ENCODE measurements at regions not wholly inside any gene's neighbourhood (a gene's known extent, or its start where the extent isn't known, plus 50 kb on each side); places are given as distances from the start of the nearest gene placed in this dataset.

GRCh38 chr21:38733972-38734546 is 71.7 kb upstream of the ETS2 start:
- ATAC-seq, result peak; percentile 72 to 81
- peak overlapping the region; percentile 88 for H3K4me3 Mint-ChIP-seq
- H3K4me1 Mint-ChIP-seq (ENCODE audit: low read depth in 2 of 2), result peaks cover 5 to 8% of the 10 kb centered on the region in 2 donors
- no peak overlapping the region for H3K27ac Mint-ChIP-seq
- H3K9me3 Mint-ChIP-seq, result no peaks in the 10 kb centered on the region
- DNase-seq (ENCODE audit: low spot score), result peak; percentile 81
- H3K27me3 Mint-ChIP-seq, result peaks cover 29 to 36% of the 10 kb centered on the region in 2 donors
- H3K36me3 Mint-ChIP-seq, result no peaks in the 10 kb centered on the region

GRCh38 chr21:38734646-38735365 is 70.9 kb upstream of the ETS2 start:
- Mint-ChIP-seq H3K4me1 (ENCODE audit: low read depth in 2 of 2) (peaks cover 5 to 8% of the 10 kb centered on the region in 2 donors), H3K36me3 (no peaks in the 10 kb centered on the region), H3K9me3 (no peaks in the 10 kb centered on the region), H3K27ac (peak overlapping the region in 1 of 2 donors; percentile 15), H3K27me3 (peaks cover 26 to 34% of the 10 kb centered on the region in 2 donors), H3K4me3 (peak overlapping the region; percentile 88)
- DNase-seq (ENCODE audit: low spot score) (no peak), ATAC-seq (no peak)

DNA sequence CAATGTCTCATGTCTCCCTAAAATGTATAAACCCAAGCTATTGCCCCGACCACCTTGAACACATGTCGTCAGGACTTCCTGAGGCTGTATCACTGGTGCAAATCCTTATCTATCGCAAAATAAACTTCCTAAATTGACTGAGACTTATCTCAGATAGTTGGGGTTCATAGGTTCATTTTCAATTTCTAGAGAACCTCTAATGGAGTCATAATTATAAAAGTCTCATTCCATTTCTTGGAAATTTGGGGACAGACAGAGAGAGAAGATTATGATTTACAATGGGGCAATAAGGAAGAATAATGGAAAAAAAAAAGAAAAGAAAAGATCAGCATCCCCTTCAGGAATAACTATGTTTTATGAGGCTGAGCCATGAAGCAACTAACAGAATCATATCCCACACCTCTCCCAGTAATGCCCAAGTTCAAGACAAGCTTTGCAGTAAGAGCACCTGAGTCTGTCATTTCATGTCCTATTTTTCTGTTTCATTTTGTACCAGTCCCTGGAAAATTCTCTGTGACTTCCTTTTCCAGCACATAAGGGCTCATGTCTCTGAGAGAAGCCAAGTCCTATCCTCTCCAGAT is 70.0 kb upstream of the ETS2 start:
- no peak for DNase-seq (ENCODE audit: low spot score)
- Mint-ChIP-seq H3K9me3 (no peaks in the 10 kb centered on the region), H3K4me3 (no peak overlapping the region), H3K27ac (peak overlapping the region in 1 of 2 donors; percentile 15), H3K4me1 (ENCODE audit: low read depth in 2 of 2) (peaks cover 9 to 11% of the 10 kb centered on the region in 2 donors), H3K27me3 (peaks cover 24 to 29% of the 10 kb centered on the region in 2 donors), H3K36me3 (no peaks in the 10 kb centered on the region)
- ATAC-seq, result no peak

GRCh38 chr21:38740090-38740489 is 65.6 kb upstream of the ETS2 start:
- ATAC-seq (no peak), DNase-seq (ENCODE audit: low spot score) (no peak)
- H3K27me3 Mint-ChIP-seq, result peaks cover 23 to 24% of the 10 kb centered on the region in 2 donors
- no peaks in the 10 kb centered on the region for H3K36me3 Mint-ChIP-seq
- no peaks in the 10 kb centered on the region for H3K9me3 Mint-ChIP-seq
- H3K27ac Mint-ChIP-seq, result no peak overlapping the region
- no peak overlapping the region for H3K4me3 Mint-ChIP-seq
- H3K4me1 Mint-ChIP-seq (ENCODE audit: low read depth in 2 of 2), result peaks cover 3 to 10% of the 10 kb centered on the region in 2 donors

GRCh38 chr21:38741092-38741949 is 64.4 kb upstream of the ETS2 start:
- peaks cover 12 to 13% of the 10 kb centered on the region in 2 donors for H3K27me3 Mint-ChIP-seq
- H3K4me3 Mint-ChIP-seq, result no peak overlapping the region
- ATAC-seq (peak in 1 of 2 donors; percentile 41), DNase-seq (ENCODE audit: low spot score) (no peak)
- peaks cover 3 to 10% of the 10 kb centered on the region in 2 donors for H3K4me1 Mint-ChIP-seq (ENCODE audit: low read depth in 2 of 2)
- peak overlapping the region in 1 of 2 donors; percentile 42 for H3K27ac Mint-ChIP-seq
- H3K36me3 Mint-ChIP-seq, result no peaks in the 10 kb centered on the region
- H3K9me3 Mint-ChIP-seq, result no peaks in the 10 kb centered on the region

- Mint-ChIP-seq H3K9me3 (no peaks in the 10 kb centered on the region), H3K27ac (peak overlapping the region in 1 of 2 donors; percentile 42), H3K4me3 (no peak overlapping the region), H3K4me1 (ENCODE audit: low read depth in 2 of 2) (peaks cover 3 to 10% of the 10 kb centered on the region in 2 donors), H3K36me3 (no peaks in the 10 kb centered on the region), H3K27me3 (peaks cover 8 to 13% of the 10 kb centered on the region in 2 donors)
- no peak for ATAC-seq
- no peak for DNase-seq (ENCODE audit: low spot score)
Observed at GRCh38 chr21:38741950-38742256, 63.8 kb upstream of the ETS2 start.

- Mint-ChIP-seq H3K9me3 (no peaks in the 10 kb centered on the region), H3K4me3 (no peak overlapping the region), H3K27ac (no peak overlapping the region), H3K27me3 (peaks cover 8 to 11% of the 10 kb centered on the region in 2 donors), H3K36me3 (no peaks in the 10 kb centered on the region), H3K4me1 (ENCODE audit: low read depth in 2 of 2) (peaks cover 3 to 10% of the 10 kb centered on the region in 2 donors)
- DNase-seq (ENCODE audit: low spot score) (no peak), ATAC-seq (no peak)
Observed at GRCh38 chr21:38742580-38743260, 63.0 kb upstream of the ETS2 start.

GRCh38 chr21:38743772-38744529 is 61.8 kb upstream of the ETS2 start:
- Mint-ChIP-seq H3K27me3 (peaks cover 8 to 11% of the 10 kb centered on the region in 2 donors), H3K36me3 (no peaks in the 10 kb centered on the region), H3K9me3 (no peaks in the 10 kb centered on the region), H3K27ac (no peak overlapping the region), H3K4me3 (no peak overlapping the region), H3K4me1 (ENCODE audit: low read depth in 2 of 2) (peaks cover 3 to 10% of the 10 kb centered on the region in 2 donors)
- ATAC-seq, result no peak
- no peak for DNase-seq (ENCODE audit: low spot score)

DNA sequence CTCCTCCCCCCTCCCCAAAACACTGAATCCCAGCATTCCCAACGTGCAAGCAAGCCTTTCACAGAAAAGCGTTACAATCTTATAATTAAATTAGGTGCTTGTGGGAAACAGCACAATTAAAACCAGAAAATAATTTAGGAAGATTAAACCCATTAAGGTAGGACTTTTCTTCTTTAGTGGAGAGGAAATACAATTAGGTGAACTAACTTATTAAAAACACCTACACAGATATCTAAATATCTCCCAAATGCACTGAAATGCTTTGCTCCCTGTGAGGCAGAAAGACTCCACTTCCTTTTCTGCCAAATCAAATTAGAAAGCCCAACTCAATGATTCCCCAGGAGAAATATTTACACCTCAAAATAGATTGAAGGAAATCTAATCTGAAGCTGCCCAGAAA is 60.9 kb upstream of the ETS2 start:
- Mint-ChIP-seq H3K4me3 (no peak overlapping the region), H3K27ac (no peak overlapping the region), H3K27me3 (peaks cover 8 to 11% of the 10 kb centered on the region in 2 donors), H3K9me3 (no peaks in the 10 kb centered on the region), H3K36me3 (no peaks in the 10 kb centered on the region), H3K4me1 (ENCODE audit: low read depth in 2 of 2) (peaks cover 3 to 10% of the 10 kb centered on the region in 2 donors)
- ATAC-seq (no peak), DNase-seq (ENCODE audit: low spot score) (no peak)

DNA sequence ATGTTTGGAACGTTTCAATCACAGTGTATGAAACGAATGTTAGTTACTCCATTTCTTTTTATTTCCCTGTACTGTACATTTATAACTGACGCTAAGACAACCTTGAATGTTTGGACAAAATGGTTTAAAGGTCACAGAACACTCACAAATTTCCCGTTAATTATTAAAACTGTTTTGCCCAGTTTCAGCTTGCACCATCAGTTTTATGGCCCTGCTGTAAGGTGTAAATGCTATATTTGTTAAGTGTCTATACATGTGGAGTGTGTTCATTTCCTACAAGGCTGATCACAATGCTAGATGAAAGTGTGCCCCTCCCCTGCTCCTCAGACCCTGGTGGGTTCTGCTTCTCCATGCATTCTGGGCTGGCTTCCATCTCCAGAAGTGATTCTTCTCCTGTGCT is 57.9 kb upstream of the ETS2 start:
- H3K9me3 Mint-ChIP-seq, result no peaks in the 10 kb centered on the region
- peaks cover 21 to 22% of the 10 kb centered on the region in 2 donors for H3K27me3 Mint-ChIP-seq
- no peak overlapping the region for H3K4me3 Mint-ChIP-seq
- no peak overlapping the region for H3K27ac Mint-ChIP-seq
- DNase-seq (ENCODE audit: low spot score) (no peak), ATAC-seq (no peak)
- H3K36me3 Mint-ChIP-seq, result no peaks in the 10 kb centered on the region
- peaks cover 0 to 4% of the 10 kb centered on the region in 2 donors for H3K4me1 Mint-ChIP-seq (ENCODE audit: low read depth in 2 of 2)

DNA sequence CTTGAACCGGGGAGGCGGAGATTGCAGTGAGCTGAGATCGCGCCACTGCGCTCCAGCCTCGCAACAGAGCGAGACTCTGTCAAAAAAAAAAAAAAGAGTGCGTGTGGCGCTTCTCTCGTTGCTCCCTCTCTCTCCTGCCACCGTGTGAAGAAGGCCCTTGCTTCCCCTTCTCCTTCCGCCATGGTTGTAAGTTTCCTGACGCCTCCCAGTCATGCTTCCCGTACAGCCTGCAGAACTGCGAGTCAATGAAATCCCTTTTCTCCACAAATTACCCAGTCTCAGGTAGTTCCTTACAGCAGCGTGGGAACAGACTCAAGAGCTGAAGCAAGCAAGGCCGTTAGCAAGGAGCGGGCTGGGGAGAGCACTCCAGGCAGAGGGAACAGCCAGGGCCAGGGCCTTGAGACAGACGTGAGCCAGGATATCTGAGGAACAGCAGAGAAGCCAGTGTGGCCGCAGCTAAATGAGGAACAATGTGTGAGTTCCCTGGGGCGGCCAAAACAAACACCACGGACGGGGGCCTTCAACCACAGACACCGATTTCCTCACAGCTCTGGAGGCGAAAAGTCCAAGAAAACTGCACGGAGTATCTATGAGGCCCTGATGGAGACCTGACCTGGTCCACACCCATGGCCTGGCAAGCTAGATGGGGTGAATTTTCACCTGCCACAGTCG is 54.2 kb upstream of the ETS2 start:
- H3K4me3 Mint-ChIP-seq, result no peak overlapping the region

GRCh38 chr21:38752051-38752505 is 53.7 kb upstream of the ETS2 start:
- no peaks in the 10 kb centered on the region for H3K9me3 Mint-ChIP-seq
- peaks cover 13% of the 10 kb centered on the region in 2 donors for H3K4me1 Mint-ChIP-seq (ENCODE audit: low read depth in 2 of 2)
- no peak overlapping the region for H3K27ac Mint-ChIP-seq
- no peak overlapping the region for H3K4me3 Mint-ChIP-seq
- no peaks in the 10 kb centered on the region for H3K36me3 Mint-ChIP-seq
- DNase-seq (ENCODE audit: low spot score), result no peak
- no peak for ATAC-seq
- H3K27me3 Mint-ChIP-seq, result peaks cover 14 to 17% of the 10 kb centered on the region in 2 donors

More for the DNA sequence above, 54.2 kb upstream of the ETS2 start:
- peaks cover 14 to 19% of the 10 kb centered on the region in 2 donors for H3K27me3 Mint-ChIP-seq
- H3K9me3 Mint-ChIP-seq, result no peaks in the 10 kb centered on the region
- peaks cover 13% of the 10 kb centered on the region in 2 donors for H3K4me1 Mint-ChIP-seq (ENCODE audit: low read depth in 2 of 2)
- DNase-seq (ENCODE audit: low spot score) (no peak), ATAC-seq (no peak)
- no peaks in the 10 kb centered on the region for H3K36me3 Mint-ChIP-seq
- H3K27ac Mint-ChIP-seq, result no peak overlapping the region

Data from natural killer cell treated with Interleukin-12 subunit alpha and Interleukin-12 subunit beta and Interleukin-15 and Interleukin-18, amount 100 ng/mL, for 72 hours (primary cell).